Amniotic stem cell (primary cell): ENCODE measurements at regions not wholly inside any gene's neighbourhood (a gene's known extent, or its start where the extent isn't known, plus 50 kb on each side); places are given as distances from the start of the nearest gene placed in this dataset.
"Not testable (repeated sequence)": the region's sequence is repeated elsewhere in the genome, so short reads cannot be mapped to it uniquely, and the experiment has no call there.

Experiments
- DNase-seq: peaks from one replicate; lab custom pipeline; 2025; lab: John Stamatoyannopoulos, UW

DNA sequence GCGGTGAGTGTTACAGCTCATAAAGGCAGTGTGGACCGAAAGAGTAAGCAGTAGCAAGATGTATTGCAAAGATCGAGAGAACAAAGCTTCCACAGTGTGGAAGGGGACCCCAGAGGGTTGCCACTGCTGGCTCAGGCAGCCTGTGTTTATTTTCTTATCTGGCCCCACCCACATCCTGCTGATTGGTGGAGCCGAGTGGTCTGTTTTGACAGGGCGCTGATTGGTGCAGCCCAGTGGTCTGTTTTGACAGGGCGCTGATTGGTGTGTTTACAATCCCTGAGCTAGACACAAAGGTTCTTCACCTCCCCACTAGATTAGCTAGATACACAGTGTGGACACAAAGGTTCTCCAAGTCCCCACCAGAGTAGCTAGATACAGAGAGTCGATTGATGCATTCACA lies 747.8 kb upstream of the NRXN1 start:
- not testable (repeated sequence) for DNase-seq

DNA sequence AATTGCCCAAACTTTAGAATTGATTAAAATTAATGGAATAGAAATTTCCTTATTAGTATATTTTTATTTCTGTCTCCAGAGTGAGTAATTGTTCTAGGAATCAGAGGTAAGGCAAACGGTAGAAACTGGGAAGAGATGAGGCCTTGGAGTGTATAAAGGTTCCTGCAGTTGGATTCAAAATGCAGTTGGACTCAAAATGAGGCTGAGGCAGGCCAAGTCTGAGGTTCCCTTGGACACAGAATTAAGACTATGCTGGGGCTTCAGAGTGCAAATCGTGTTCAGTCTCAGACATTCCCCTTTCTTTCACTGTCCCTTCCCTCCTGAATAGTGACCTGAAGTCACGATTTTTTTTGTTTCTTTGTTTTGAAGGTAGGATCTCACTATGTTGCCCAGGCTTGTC lies 746.9 kb upstream of the NRXN1 start:
- no peak for DNase-seq

- DNase-seq = not testable (repeated sequence)
These were observed 742.7 kb upstream of the NRXN1 start for GRCh38 chr2:51774606-51775005.

DNA sequence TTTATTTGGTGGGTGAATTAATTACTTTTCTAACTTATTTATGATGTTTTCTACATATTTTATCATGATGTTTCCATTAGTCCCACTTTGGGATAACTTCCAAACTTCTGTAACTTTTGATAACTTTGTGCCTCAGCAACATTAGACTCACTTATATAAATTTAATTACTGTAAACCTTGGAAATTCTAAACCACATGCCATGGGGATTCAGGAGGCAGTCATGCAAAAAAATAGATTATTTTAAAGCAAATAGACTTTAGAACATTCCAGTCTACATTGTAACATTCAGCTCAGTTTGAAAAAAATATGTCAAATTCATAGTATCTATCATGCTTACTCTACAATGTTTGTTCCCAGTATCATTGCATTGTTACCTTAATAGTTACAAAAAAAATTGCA lies 728.5 kb upstream of the NRXN1 start:
- no peak for DNase-seq

GRCh38 chr2:51758081-51758480 lies 726.1 kb upstream of the NRXN1 start:
- no peak for DNase-seq

GRCh38 chr2:51734115-51734514 lies 702.2 kb upstream of the NRXN1 start:
- no peak for DNase-seq

DNA sequence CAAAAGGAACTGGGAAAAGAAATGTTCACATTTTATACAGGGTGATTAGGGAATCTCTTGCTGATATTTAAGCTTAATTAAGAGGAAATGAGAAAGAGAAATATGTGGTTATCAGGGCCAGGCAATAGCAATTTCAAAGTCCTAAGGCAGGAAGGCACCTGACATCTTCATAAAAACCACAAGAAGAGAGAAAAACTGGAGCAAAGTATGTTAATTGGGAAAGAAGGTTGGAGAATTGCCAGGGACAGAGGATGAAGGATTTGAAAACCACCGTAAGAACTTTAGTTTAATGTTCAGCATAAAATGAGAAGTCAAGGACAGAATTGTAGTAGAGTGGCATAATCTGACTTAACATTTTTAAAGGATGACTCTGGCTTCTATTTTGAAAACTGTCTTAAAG lies 691.8 kb upstream of the NRXN1 start:
- DNase-seq = no peak

GRCh38 chr2:51722311-51722710 lies 690.4 kb upstream of the NRXN1 start:
- DNase-seq = peak; percentile 5

DNA sequence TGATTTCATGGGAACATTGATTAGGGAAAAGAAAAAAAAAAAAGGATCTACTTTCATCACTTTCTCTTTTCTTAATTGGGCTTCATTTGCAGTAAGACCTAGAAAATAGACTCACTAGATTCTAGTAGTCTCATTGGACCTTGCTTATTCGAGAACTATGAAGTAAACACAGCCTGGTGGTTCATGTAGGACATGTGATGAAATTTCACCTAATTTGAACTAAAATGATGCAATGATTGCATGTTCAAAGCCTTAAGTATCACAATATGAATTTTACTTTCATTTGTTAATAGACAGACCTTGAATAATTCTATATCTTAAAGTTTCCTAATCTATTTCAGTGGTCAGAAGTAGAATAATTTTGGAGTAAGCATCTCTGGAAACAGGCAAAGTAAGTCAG lies 688.9 kb upstream of the NRXN1 start:
- DNase-seq = no peak

GRCh38 chr2:51718881-51719280 lies 686.9 kb upstream of the NRXN1 start:
- DNase-seq = no peak

DNA sequence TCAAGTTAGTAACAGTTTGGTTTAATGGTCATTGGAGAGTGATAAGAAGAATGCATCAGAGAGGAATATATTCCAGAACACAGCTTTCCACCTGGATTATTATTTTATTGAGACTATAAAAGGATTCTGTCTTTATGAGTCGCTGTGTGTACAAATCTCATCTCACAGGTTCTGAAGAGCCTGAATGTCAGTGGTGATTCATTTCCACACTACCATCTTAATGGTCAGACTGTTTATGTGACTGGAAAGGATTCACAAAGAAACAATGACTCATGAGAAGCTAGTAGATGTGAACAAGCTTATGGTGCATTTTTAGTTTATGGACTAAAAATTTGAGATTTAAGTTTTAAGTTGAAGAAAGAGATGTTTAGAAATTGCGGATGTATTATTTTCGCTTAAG lies 685.4 kb upstream of the NRXN1 start:
- peak; percentile 57 for DNase-seq

DNA sequence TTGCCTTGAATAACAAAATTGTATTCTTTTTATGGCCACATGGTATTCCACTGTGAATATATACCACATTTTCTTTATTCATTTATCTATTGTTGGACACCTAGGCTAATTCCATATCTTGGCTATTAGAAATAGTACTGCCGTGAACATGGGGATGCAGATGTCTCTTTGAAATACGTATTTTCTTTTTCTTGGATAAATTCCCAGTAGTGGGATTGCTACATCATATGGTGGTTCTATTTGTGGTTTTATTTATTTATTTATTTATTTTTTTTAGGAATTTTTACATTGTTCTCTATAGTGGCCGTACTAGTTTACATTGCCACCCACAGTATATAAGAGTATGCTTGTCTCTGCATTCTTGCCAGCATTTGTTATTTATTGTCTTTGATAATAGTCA lies 679.8 kb upstream of the NRXN1 start:
- no peak for DNase-seq

GRCh38 chr2:51710222-51710621 lies 678.3 kb upstream of the NRXN1 start:
- DNase-seq = no peak

- no peak for DNase-seq
These were observed 675.7 kb upstream of the NRXN1 start for GRCh38 chr2:51707625-51708024.

DNA sequence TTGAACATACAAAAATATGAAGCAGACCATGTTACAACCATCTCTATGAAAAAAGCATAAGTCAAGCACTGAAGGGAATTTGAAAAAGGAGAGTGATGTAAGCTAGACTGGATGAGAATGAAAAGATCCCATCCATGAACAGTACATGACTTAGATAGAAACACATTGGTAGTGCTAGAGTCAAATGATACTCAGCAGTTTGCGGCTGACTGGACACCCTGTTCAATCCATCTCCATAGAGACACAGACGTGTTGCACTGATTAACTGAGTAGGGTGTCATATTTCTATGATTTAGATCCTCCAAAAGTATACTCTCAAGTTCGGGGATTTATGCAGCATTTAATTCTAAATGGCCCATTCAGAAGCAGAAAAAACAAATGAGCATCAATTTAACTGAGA lies 674.3 kb upstream of the NRXN1 start:
- DNase-seq = no peak

DNA sequence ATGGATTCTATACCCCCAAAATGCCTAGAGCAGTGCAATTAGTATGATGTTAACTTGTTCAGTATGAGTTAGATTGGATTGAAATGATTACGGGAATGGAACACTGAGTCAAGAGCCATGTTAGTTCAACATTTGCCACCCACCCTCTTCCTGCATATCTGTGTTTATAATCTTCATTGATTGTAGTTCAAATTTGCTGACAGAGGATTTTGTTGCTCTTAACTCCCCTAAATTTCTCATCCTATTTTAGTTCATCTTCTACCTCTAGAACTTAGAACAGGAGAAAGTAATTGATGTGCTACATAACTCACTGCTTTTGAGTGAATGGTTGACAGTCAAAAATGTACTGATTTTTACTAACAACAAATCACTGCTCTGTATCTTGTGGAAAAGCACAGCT lies 673.5 kb upstream of the NRXN1 start:
- no peak for DNase-seq

DNA sequence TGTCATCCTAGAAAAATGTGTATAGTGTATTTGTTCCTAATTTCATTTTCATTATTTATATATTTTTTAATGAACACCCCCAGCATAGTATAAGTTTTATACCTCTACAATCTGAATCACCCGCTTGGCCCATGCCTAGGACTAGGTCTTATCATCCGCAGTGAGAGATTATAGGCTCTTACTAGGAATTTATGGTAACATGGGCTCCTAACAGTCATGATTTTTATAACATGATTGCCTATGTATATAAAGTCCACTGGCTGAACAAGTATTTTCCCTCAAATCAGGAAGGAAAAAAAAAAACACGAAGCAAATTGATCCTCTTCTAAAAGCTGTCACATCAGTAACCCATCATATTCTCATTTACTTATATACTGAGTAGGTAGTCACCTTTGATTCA lies 666.1 kb upstream of the NRXN1 start:
- no peak for DNase-seq

- no peak for DNase-seq
These were observed 665.2 kb upstream of the NRXN1 start for GRCh38 chr2:51697095-51697494.

- no peak for DNase-seq
These were observed 663.6 kb upstream of the NRXN1 start for GRCh38 chr2:51695531-51695930.

- no peak for DNase-seq
These were observed 661.7 kb upstream of the NRXN1 start for GRCh38 chr2:51693640-51694039.

- no peak for DNase-seq
These were observed 649.9 kb upstream of the NRXN1 start for GRCh38 chr2:51681854-51682253.

GRCh38 chr2:51673628-51674027 lies 641.7 kb upstream of the NRXN1 start:
- DNase-seq = no peak

GRCh38 chr2:51667679-51668078 lies 635.7 kb upstream of the NRXN1 start:
- no peak for DNase-seq

DNA sequence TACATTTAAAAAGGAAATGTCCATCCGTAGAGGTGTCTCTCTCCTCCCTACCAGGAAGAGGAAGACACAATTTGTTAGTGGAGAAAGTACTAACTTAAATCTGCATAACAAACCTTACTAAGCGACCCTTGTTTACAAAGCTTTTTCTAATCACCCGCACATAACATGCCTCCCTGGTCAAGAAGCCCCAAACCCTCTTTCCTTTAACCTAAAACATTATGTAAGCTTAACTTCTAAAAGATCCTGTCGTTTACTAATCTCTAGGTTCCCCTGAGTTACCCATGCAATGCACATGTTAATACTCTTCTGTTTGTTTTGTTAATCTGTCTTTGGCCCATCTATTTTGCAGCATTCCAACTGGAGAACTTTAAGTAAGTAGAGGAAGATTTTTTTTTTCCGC lies 630.3 kb upstream of the NRXN1 start:
- DNase-seq = no peak

- DNase-seq = no peak
These were observed 625.9 kb upstream of the NRXN1 start for GRCh38 chr2:51657849-51658248.
